GM19467 (cell line): ENCODE measurements at regions not wholly inside any gene's neighbourhood (a gene's known extent, or its start where the extent isn't known, plus 50 kb on each side); places are given as distances from the start of the nearest gene placed in this dataset.

ENCODE experiments used
- ATAC-seq: cut with Tn5 transposase; IDR thresholded peaks from one replicate; pipeline ENCODE4 v1.9.1; 2021; ENCODE audit warnings: mild to moderate bottlenecking, moderate library complexity; ENCODE audit not compliant: unreplicated experiment

DNA sequence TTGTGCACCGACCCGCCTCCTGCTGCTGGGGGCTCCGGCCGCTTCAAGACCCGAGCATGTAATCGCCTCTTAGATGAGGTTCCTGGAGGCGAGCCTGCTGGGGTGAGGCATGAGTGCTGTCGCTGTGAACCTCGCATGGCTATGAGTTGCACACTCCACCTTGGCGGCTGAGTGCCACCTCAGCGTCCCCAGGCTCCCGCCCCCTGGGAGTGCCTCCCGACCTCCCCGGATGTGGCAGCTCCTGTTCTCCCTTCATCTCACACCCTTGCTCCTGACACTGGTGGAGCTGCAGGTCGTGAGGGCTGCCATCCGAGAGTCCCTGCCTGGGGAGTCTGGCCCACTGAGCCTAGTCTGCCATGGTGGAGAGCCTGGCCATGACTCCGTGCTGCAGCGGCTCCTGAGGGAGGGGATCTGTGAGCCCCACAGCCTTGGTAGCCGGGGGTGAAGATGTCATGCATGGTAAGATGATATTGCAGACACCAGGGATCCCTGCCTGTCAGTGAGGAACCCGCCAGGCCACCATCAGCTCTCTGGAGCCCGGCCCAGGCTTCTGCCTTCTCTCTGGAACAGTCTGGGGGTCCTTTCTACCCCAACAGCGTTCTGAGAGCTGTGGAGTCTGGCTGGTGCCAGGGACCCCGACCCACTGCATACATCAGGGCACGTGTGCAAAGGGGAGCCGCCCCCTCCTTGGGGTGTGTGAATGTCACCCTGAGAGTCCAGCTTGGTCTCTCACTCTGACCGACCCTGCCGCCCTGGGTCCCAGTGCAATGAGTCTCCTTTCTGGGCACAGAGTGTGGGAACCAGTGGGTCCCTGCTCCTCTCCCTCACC lies 61.6 kb upstream of the HS6ST1 start:
- ATAC-seq: no peak

DNA sequence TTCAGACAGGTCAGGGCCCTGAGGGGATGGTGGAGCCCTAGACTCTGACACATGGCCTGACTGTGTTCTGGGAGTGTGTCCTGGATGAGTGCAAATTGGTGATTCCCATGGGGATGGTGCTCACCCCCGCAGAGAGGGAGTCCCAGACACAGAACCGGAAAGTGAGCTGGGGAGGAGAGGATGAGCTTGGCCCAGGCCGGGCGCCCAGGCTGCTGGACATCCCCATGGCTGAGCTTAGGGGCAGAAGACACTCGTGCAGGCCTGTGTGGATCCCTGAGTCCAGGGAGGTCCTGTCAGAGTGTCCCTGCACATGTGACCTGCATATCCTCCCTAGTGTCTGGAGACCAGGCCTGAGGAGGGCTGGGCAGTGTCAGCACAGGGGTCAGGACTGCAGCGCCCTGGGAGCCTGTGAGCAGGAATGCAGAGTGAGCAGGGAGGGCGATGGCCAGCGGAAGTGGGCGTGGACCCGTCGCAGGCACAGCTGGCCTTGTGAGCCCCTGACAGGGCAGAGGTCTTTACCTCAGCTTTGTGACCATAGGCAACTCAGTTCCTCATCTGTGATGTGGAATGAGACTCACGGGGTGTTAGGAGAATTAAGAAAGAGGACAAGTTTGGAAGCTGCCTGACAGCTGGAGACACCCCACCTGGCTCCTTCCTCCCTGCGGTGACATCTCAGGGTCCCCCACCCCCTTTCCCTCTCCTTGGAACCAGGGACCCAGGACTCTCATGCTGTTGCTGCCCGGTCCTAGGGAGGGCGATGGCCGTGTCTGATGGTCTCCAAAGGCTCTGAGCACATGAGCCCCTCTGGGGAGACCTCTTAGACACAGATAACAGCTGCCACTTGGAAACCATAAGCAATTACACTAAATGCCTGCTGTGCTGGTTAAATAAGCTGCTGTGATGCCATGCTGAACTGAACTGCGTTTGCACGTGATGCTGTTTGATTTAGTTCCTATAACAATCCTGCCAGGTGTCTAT lies 62.6 kb upstream of the HS6ST1 start:
- no peak for ATAC-seq

DNA sequence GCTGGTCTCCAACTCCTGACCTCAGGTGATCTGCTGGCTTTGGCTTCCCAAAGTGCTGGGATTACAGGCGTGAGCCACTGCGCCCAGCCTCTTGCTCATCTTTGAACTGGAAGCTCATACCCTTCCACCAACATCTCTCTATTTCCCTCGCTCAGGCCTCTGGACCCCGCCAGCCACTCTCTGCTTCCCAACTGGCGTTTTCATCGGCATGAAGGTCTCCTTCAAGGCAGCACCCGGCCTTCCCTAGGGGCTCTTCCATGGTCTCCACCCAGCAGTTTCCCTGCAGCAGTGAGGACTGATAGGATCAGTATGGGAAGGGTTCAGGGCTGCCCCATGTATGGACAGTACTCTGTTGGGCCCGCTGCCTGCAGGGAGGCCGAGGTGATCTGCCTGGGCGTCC lies 65.8 kb upstream of the HS6ST1 start:
- no peak for ATAC-seq

DNA sequence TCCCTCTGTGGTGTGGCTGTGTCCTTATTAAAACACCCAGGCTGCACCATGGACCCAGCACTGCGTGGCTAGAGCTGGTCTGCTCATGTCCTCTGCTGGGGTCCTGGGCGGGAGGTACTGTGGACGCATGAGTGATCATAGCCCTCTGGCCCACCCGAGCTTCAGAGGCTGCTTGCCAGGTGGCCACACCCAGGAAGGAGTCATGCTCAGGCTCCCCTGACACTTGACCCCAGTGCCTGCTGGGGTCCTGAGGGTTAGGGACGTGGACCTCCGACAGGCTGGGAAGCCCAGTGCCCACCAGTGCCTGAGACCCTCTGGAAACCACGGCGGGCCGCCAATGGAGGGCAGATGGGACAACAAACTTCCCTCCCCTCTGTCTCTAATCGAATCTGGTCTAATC lies 66.3 kb upstream of the HS6ST1 start:
- no peak for ATAC-seq

DNA sequence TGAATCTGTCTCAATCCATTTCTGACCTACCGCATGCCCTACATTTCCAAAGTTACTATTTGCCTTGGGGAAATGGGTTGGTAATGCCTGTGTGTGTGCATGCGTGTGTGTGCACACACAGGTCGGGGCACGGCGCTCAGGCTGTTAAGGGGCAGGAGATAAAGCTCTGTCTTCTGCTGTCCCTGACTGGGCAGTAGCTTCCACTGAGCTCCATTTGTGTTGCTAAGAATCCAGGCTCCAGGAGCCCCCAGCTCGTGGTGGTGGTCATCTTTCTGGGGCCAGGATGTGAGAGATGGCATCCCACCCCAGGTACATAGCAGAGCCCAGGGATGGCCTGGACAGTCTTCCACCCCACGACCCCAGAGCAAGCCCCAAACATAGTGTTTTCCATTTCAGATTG lies 66.7 kb upstream of the HS6ST1 start:
- no peak for ATAC-seq

DNA sequence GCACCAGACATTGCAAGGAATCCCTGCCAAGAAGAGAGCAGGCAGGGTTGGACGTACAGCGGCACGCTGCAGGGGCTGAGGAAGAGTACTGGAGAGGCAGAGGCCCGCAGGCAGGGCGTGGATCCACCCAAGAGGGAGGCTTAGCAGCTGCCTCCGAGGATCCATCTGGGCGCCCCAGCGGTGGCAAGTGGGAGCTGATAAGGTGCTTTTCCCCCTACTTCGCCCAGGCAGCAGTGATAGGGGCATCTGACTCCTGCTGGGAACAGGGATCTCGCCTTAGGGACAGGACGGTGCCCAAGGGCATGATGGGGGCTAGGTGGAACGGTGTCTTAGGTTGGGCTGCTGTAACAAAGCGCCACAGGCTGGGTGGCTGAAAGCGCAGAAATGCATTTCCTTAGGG lies 67.4 kb upstream of the HS6ST1 start:
- no peak for ATAC-seq

DNA sequence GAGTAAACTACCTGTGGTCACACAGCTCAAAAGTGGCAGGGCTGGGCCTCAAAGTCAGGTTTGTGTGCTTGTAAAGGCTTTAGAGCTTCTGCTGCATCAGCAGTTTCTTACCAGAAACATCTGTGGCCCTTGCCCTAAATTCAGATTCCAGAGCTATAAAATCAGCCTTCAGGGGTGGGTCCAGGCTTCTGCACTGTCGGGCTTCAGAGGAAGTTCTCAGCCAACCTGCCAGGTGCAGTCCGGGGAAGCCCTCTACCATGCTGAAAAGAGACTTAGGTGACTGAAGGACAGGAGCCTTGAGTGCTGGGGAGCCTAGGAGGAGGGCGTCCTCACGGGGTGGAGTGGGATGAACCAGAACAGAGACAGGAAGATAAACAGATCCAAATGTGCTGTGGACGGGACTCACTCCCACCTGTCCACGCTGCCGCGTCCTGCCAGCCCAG lies 69.9 kb upstream of the HS6ST1 start:
- no peak for ATAC-seq

DNA sequence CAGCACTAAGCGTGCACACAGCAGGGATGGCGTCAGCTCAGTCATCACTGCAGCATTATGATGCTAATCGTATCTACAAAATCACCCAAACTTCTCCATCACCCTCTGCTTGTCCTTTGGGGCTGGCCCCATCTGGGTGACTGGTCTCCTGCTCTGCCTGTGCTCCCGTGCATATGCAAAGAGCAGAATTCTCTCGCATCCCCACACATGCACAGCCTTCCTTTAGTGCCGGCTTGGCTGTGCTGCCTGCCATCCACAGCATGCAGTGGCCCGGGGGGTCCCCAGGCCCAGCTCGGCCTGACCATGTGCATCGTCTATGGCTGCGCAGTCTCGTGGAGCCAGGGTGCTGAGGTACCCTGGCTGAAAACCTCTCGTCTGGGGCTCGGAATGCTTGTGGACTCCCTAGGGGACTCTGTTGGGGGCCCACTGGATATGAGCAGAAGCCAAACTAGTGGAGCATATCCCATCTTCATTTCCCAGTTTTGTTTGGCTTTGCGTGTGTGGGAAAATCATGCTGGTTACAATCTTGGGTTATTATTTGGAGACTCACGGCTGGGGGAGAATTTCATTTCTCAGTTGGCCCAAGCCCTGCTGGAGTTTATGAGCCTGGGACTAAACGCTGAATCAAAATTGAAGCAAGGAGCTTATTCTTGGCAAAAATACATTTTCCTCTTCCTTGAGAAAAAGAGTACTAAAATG lies 70.9 kb upstream of the HS6ST1 start:
- ATAC-seq: no peak

DNA sequence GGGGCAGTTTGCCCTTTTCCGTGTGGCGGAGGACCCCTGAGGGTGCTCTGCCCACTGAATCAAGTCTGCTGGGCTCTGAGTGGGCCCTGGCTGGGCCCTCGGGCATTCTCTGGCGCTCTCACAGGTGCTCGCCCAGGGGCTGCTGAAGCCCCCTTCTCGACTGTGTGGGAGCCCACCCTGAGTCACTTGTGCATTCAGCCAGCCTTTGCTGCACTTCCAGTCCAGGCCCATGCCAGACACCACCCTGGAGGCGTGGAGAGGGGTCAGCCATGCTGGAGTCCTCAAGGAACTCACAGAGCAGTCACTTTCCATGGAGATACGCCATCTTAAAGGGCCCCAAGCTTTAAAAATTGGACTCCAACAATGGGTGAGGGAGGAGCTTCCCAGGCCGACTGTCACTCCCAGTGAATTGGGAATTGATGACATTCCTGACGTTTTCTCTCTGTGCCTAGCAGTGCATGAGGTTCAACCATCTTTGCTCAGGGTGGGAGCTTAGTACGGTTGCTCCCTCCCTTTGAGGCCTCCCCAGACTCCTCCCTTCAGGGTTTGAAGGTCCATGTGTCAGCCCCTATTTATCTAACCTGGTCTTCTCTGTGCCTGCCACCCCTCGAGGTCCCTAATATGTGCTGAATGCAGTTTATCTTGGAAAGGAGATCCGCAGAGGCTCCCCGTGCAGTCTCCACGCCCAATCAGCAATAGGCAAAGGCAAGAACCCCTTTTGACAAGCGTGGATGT lies 71.8 kb upstream of the HS6ST1 start:
- no peak for ATAC-seq

DNA sequence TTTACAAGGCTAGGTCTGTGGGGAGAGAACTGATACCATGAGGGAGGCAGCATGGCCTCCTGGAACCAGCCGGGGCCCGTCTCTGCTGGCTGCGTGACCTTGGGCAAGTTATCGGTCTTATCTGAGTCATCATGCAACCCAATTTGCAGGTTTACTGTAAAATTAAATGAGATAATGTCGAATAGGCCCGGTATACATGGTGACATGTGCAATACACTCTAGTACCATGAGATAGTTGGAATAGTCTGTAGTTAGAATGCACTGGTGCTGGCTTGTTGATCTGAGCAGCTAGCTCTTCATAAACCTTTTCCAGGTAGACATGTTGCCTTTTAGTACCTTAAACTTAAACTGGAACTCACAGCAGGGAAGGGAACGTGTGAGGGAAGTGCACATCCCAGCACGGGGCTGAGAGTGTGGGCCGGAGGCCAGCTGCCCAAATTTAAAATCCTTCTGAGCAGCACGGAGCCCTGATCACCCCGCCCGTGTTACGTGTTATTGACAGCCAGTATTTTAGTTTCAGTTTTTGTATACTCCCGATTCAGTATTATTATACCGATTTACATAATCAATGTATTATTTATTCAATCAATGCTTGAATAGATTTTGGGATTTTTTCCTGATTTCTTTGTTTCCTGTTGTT lies 72.4 kb upstream of the HS6ST1 start:
- no peak for ATAC-seq

DNA sequence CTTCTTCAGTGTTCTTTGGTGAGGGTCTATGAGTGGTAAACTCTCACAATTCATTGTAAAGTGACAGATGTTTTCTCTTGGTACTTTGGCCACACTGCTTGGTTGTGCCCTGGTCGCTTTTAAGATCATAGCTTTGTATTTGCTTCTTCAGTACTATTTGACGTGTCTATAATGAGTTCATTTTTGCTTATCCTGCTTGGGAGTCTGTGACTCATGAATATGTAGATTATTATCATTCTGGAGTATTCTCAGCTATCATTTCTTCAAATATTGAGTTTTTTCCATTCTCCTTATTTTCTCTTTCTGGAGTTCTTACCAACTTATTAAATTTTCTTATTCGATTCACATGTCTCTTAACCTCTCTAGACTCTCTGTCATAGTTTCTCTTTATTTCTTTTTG lies 73.0 kb upstream of the HS6ST1 start:
- ATAC-seq: no peak

DNA sequence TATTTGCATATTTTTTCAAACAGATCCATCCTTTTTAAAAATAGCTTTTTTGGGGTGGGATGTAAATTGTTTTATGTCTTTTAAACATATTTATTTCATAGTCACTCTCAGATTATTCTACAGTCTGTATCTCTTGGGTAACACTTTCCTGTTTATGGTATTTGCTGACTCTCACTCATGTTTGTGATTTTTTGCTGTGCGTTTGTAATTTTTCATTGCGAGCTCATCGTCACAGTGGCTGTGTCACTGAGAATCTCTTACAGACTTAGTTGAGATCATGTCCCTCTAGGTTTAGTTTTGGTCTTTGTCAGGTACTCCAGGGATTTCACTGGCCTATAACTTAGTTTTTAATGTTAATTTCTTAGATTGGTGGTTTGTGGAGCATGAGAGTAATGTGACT lies 73.5 kb upstream of the HS6ST1 start:
- ATAC-seq: no peak

DNA sequence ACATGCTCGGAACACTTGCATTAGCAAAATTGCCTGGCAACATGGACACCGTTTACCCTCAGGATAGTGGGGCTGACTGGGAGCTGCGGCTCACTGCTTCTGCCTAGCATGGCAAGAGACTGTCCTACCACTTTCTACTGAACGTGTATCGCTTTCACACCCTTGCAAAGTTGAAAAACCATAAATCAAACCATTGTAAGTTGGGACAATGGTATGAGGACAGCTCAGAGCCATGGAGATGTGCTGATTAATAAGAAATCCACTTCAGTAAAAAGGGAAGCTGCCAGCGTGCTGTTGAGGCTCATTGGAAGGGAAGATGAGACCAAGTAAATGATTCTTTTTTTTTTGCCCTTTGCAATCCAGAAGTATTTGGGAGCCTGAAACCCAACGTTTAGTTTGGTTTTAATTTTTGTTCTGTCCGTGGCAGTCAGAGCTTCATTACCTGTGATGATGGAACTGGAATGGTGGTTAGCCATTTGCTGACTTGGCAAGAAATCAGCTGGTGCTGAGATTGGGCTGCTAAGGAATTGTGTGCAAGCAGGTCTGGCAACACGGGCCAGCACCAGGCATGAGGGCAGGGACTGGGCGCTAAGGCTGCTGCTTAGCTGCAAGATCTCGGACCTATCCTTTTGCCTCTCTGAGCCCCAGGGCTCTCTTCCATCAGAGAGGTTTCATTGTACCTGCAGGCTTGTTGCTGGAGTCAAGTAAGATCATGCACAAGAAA lies 75.5 kb upstream of the HS6ST1 start:
- ATAC-seq: no peak

DNA sequence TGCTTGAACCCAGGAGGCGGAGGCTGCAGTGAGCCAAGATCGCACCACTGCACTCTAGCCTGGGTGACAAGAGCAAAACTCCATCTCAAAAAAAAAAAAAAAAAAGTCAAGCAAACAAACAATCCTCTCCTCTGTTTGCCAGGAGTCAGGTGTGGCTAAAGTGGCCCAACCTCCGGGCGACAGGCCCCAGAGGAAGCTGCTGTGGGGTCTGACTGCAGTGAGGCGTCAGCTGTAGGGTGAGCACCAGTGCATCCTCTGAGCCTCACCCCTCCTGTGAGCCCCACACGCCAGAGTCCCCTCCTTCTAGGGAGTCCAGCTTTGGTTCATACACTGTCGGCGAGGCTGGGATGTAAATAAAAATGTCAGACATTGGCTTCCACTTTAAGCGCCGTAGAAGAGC lies 76.5 kb upstream of the HS6ST1 start:
- ATAC-seq: no peak

DNA sequence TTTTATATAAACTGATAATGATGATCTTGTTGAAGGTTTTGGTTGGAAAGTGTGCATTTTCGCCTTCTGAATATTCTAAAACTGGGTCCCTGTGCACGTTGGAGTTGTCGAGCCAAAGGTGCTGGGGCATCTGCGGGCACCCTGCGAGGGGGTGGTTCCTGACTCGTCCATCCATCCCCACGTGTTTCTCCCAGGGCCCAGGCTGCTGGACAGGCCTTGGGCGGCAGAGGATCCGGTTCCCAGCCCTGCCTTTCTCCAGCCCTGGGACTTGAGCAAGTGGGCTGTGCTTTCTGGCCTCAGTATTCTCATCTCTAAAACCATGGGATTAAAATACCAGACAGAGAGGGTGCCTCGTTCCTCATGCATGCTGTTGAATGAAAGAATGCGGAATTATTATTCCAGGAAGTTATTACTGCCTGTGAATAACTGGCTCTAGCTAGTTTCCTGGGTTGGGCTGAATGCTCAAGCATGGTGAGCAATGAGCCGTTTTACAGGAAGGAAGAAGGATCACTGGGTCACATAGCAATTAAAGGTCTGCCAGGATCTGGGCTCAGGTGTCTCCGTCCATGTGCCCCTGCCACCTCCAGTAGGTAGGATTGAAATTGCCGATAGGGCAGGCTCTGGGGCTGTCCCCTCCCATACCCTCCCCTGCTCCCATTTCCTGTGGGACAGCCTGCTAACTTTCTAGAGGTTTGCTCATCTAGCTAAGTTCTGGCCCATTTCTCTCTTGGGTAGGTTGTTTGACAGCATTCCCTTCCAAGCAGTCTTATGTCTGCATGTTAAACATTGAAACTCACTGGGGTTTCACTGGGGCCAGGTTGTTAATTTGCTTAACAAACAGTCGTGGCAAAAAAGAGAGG lies 77.2 kb upstream of the HS6ST1 start:
- ATAC-seq: no peak

DNA sequence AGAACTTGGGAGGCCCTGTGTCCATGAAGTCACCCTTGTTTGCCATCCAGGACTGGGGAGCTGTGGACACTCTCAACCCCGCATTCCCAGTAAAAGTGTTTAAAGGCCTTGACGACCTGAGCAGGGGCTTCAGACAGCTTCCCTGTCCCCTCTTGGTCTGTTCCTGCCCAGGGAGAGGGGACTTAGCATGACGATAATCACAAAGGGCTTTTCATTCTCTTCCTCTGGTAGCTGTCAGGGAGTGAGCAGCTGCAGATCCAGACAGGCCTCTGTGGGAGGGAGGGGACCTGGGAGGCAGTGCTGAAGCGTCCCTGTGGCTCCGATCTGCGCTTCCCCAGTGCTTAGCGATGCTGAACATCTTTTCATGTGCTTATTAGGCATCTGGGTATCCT lies 77.8 kb upstream of the HS6ST1 start:
- no peak for ATAC-seq

DNA sequence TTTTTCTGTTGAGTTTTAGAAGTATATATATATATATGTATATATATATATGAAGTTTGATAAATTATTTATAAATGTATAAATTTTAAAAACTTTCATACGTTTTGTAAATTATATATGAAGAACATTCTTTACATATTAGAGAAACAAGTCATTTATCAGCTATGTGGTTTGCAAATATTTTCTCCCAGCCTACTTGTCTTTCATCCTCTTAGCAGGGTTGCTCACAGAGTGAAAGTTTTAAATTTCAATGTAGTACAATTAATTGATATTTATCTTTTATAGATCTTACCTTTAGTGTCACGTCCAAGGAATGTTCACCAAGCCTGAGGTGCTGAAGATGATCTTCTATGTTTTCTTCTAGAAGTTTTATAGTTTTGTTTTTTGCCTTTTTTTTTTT lies 78.3 kb upstream of the HS6ST1 start:
- ATAC-seq: no peak

DNA sequence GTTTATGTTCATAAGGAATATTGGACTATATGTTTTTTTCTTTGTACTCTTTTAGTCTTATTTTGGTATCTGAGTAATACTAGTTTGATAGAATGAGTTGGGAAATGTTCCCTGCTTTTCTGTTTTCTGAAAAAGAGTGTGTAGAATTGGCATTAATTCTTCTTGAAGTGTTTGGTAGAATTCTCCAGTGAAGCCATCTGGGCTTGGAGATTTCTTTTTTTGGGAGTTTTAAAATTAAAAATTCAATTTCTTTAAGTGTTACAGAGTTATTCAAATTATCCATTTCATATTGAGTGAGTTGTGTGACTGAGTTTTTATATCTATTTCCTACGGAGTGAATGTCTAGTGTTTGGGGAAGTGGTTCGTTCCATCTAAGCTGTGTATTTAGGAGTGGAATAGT lies 80.6 kb upstream of the HS6ST1 start:
- no peak for ATAC-seq
